ENCODE measurements at regions not wholly inside any gene's neighbourhood (a gene's known extent, or its start where the extent isn't known, plus 50 kb on each side); places are given as distances from the start of the nearest gene placed in this dataset.

DNA sequence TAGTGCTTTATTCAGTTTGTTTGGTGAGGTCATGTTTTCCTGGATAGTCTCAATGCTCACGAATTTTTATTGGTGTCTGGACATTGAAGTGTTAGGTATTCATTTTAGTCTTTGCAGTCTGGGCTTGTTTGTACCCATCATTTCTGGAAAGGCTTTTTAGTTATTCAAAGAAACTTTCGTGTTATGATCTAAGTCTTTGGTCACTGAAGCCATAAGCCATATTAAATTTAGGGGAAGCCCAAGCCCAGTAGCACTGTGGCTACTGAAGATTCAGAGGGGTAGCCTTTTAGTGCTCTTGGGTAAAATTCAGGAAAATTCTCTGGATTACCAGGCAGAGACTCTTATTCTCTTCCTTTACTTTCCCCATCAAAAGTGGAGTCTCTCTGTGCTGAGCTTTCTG lies 56.2 kb upstream of the PEX5L start:
- POLR2A ChIA-PET, result no interaction called here
- intact Hi-C loops (cut with micrococcal nuclease), result no loop called here
- no peaks in the 10 kb centered on the region for H3K27me3 Mint-ChIP-seq
- H3K4me1 Mint-ChIP-seq (ENCODE audit: low read depth), result no peaks in the 10 kb centered on the region
- CTCF ChIA-PET, result no interaction called here
- ATAC-seq (no peak), DNase-seq (no peak)
- H3K36me3 Mint-ChIP-seq (ENCODE audit: low read depth), result no peaks in the 10 kb centered on the region
- H3K9me3 Mint-ChIP-seq, result peaks cover 6% of the 10 kb centered on the region
- no peak overlapping the region for H3K4me3 Mint-ChIP-seq
- TF ChIP-seq, protein P1, sequence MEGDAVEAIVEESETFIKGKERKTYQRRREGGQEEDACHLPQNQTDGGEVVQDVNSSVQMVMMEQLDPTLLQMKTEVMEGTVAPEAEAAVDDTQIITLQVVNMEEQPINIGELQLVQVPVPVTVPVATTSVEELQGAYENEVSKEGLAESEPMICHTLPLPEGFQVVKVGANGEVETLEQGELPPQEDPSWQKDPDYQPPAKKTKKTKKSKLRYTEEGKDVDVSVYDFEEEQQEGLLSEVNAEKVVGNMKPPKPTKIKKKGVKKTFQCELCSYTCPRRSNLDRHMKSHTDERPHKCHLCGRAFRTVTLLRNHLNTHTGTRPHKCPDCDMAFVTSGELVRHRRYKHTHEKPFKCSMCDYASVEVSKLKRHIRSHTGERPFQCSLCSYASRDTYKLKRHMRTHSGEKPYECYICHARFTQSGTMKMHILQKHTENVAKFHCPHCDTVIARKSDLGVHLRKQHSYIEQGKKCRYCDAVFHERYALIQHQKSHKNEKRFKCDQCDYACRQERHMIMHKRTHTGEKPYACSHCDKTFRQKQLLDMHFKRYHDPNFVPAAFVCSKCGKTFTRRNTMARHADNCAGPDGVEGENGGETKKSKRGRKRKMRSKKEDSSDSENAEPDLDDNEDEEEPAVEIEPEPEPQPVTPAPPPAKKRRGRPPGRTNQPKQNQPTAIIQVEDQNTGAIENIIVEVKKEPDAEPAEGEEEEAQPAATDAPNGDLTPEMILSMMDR (IDR thresholded peaks at IDR 0.05), result no peak
- H3K27ac Mint-ChIP-seq, result no peak overlapping the region

DNA sequence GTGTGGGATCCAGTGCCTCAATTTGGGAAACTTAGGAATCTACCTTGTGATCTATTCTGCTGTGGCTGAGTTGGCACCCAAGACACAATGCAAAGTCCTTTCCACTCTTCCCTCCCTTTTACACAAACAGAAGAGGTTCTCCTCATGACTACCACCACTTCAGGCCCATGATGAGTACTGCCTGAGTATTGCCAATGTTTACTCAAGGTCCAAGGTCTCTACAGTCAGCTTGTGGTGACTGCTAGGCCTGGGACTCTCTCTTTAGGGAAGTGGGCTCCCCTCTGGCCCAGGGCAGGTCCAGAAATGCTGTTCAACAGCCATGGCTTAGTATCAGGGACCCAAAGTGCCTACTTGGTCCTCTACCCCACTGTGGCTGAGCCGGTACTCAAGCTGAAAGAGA lies 56.8 kb upstream of the PEX5L start:
- ATAC-seq, result no peak
- intact Hi-C loops (cut with micrococcal nuclease), result no loop called here
- H3K27me3 Mint-ChIP-seq, result no peaks in the 10 kb centered on the region
- no peak overlapping the region for H3K4me3 Mint-ChIP-seq
- H3K4me1 Mint-ChIP-seq (ENCODE audit: low read depth), result no peaks in the 10 kb centered on the region
- H3K27ac Mint-ChIP-seq, result no peak overlapping the region
- H3K36me3 Mint-ChIP-seq (ENCODE audit: low read depth), result no peaks in the 10 kb centered on the region
- TF ChIP-seq, protein P1 (IDR thresholded peaks at IDR 0.05), result no peak
- DNase-seq, result no peak
- H3K9me3 Mint-ChIP-seq, result peaks cover 6% of the 10 kb centered on the region
- CTCF ChIA-PET, result no interaction called here
- POLR2A ChIA-PET, result no interaction called here

DNA sequence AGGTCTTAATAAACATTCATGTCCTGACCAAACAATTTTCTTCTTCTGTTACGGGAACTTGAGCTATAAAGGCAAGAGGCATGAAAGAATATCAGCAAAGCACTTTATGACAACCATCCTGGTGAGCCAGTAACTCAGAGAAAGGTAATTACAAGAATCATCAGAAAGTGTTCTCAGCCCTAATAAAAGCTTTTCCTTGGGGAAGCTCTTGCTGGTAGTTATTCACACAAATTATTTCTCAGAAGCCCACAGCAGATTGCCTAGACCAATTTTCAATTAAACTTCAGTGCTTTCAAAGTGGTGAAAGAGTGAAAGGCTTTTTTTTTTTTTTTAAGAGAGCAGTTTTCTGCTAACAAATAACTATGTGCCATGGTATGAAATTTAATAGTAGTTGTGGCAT lies 60.9 kb upstream of the PEX5L start:
- H3K27ac Mint-ChIP-seq, result no peak overlapping the region
- no peak for DNase-seq
- H3K4me1 Mint-ChIP-seq (ENCODE audit: low read depth), result no peaks in the 10 kb centered on the region
- intact Hi-C loops (cut with micrococcal nuclease), result no loop called here
- ATAC-seq, result no peak
- no peaks in the 10 kb centered on the region for H3K36me3 Mint-ChIP-seq (ENCODE audit: low read depth)
- peaks cover 3% of the 10 kb centered on the region for H3K9me3 Mint-ChIP-seq
- H3K27me3 Mint-ChIP-seq, result peaks cover 1% of the 10 kb centered on the region
- TF ChIP-seq, protein P1 (IDR thresholded peaks at IDR 0.05), result no peak
- POLR2A ChIA-PET, result no interaction called here
- H3K4me3 Mint-ChIP-seq, result no peak overlapping the region
- CTCF ChIA-PET, result no interaction called here

DNA sequence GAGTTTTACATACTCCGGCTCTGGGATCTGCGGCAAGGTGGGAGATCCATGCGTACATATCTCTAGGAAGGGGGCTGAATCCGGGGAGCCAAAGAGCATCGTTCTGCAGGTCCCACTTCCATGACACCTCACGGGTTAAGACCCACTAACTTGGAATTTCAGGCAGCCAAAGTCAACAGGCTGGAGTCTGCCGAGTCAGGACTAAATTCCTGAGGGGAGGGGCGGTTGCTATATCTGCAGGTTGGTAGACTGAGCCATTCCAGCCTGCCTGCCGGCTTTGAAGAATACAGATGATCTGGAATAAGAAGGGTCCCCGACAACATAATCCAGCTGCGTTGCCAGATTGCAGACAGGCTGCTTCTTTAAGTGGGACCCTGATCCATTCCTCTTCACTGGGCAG lies 65.4 kb upstream of the PEX5L start:
- no peak overlapping the region for H3K4me3 Mint-ChIP-seq
- CTCF ChIA-PET, result no interaction called here
- DNase-seq (no peak), ATAC-seq (no peak)
- no peaks in the 10 kb centered on the region for H3K36me3 Mint-ChIP-seq (ENCODE audit: low read depth)
- POLR2A ChIA-PET, result no interaction called here
- H3K27me3 Mint-ChIP-seq, result peaks cover 1% of the 10 kb centered on the region
- H3K27ac Mint-ChIP-seq, result no peak overlapping the region
- TF ChIP-seq, protein P1 (IDR thresholded peaks at IDR 0.05), result no peak
- intact Hi-C loops (cut with micrococcal nuclease), result no loop called here
- no peaks in the 10 kb centered on the region for H3K4me1 Mint-ChIP-seq (ENCODE audit: low read depth)
- H3K9me3 Mint-ChIP-seq, result no peaks in the 10 kb centered on the region

DNA sequence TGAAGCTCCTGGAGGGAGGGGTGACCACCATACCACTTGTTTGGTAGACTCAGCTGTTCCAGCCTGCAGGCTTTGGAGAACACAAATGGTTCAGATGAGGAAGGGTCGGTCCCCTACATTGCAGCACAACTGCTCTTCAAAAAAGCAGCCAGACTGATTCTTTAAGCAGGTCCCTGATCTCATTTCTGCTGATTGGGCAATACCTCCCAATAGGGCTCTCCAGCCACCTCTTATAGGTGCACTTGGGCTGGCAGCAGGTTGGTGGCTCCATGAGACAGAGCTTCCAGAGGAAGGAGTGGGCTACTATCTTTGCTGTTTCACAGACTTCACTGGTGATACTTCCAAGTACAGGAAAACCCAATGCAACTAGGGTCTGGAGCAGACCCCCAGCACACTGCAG lies 65.9 kb upstream of the PEX5L start:
- DNase-seq (no peak), ATAC-seq (no peak)
- peaks cover 1% of the 10 kb centered on the region for H3K27me3 Mint-ChIP-seq
- ChIA-PET POLR2A (no interaction called here), CTCF (no interaction called here)
- TF ChIP-seq, protein P1 (IDR thresholded peaks at IDR 0.05), result no peak
- H3K27ac Mint-ChIP-seq, result no peak overlapping the region
- intact Hi-C loops (cut with micrococcal nuclease), result no loop called here
- no peaks in the 10 kb centered on the region for H3K4me1 Mint-ChIP-seq (ENCODE audit: low read depth)
- H3K36me3 Mint-ChIP-seq (ENCODE audit: low read depth), result no peaks in the 10 kb centered on the region
- H3K4me3 Mint-ChIP-seq, result no peak overlapping the region
- no peaks in the 10 kb centered on the region for H3K9me3 Mint-ChIP-seq
